ENCODE measurements at regions not wholly inside any gene's neighbourhood (a gene's known extent, or its start where the extent isn't known, plus 50 kb on each side); places are given as distances from the start of the nearest gene placed in this dataset.

GRCh38 chr2:81937944-81938343 lies 1633.4 kb upstream of the LRRTM1 start:
- ATAC-seq: no peak
- TF ChIP-seq, protein P1, sequence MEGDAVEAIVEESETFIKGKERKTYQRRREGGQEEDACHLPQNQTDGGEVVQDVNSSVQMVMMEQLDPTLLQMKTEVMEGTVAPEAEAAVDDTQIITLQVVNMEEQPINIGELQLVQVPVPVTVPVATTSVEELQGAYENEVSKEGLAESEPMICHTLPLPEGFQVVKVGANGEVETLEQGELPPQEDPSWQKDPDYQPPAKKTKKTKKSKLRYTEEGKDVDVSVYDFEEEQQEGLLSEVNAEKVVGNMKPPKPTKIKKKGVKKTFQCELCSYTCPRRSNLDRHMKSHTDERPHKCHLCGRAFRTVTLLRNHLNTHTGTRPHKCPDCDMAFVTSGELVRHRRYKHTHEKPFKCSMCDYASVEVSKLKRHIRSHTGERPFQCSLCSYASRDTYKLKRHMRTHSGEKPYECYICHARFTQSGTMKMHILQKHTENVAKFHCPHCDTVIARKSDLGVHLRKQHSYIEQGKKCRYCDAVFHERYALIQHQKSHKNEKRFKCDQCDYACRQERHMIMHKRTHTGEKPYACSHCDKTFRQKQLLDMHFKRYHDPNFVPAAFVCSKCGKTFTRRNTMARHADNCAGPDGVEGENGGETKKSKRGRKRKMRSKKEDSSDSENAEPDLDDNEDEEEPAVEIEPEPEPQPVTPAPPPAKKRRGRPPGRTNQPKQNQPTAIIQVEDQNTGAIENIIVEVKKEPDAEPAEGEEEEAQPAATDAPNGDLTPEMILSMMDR (IDR thresholded peaks at IDR 0.05): no peak
- TF ChIP-seq POLR2A (IDR thresholded peaks at IDR 0.05): no peak
- Histone ChIP-seq H3K27ac (no peak overlapping the region), H3K9me3 (peaks cover 0 to 5% (median 0%) of the 10 kb centered on the region in 12 donors), H3K36me3 (no peaks in the 10 kb centered on the region), H3K4me1 (no peaks in the 10 kb centered on the region), H3K4me3 (no peak overlapping the region), H3K27me3 (no peaks in the 10 kb centered on the region)
- intact Hi-C loops (cut with DNase I): no loop called here
- DNase-seq: no peak
- 73 to 87% (median 80%) methylated on average over 1 of the region's 1 CpG for WGBS, 4 donors

DNA sequence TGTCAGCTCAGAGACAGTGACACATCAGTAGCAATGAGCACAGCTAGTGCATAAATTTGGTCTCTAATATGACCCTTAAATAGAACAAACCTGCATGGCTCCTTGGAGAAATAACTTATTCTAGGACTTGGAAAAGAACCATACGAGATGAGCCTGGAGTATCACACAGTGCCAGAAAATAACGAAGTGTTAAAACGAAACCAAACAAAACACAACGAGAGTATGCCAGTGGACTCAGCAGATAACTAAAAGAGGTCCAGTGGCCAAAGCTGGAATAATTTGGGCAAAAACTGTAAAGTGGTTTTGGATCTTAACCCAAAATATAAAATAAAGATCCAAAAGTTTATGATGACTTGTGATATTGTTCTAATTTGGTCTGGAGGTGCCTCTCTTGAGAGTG lies 1599.0 kb upstream of the LRRTM1 start:
- Histone ChIP-seq H3K36me3 (no peaks in the 10 kb centered on the region), H3K27ac (no peak overlapping the region), H3K4me1 (no peaks in the 10 kb centered on the region), H3K9me3 (no peaks in the 10 kb centered on the region), H3K4me3 (no peak overlapping the region), H3K27me3 (no peaks in the 10 kb centered on the region)
- ATAC-seq: no peak
- DNase-seq: no peak
- intact Hi-C loops (cut with DNase I): no loop called here
- TF ChIP-seq POLR2A (IDR thresholded peaks at IDR 0.05): no peak
- TF ChIP-seq, protein P1 (IDR thresholded peaks at IDR 0.05): no peak
- 83 to 86% (median 85%) methylated on average over 4 of the region's 4 CpGs for WGBS, 4 donors

DNA sequence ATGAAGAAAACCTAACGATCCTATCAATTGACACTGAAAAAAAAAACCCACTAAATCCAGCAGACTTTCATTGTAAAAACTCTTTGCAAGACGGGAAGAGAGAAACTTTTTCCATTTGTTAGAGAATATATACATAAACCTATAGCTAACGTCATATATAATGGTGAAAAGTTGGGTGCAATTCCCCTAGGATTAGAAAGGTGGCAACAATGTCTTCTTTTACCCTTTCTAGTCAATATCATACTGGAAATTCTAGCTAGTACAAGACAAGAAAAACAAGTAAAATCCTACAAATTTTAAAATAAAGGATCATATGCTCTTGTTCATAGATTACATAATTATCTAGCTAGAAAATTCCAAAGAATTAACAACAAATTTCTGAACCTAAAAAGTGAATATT lies 1596.5 kb upstream of the LRRTM1 start:
- ATAC-seq: no peak
- H3K4me3 ChIP-seq: no peak overlapping the region

DNA sequence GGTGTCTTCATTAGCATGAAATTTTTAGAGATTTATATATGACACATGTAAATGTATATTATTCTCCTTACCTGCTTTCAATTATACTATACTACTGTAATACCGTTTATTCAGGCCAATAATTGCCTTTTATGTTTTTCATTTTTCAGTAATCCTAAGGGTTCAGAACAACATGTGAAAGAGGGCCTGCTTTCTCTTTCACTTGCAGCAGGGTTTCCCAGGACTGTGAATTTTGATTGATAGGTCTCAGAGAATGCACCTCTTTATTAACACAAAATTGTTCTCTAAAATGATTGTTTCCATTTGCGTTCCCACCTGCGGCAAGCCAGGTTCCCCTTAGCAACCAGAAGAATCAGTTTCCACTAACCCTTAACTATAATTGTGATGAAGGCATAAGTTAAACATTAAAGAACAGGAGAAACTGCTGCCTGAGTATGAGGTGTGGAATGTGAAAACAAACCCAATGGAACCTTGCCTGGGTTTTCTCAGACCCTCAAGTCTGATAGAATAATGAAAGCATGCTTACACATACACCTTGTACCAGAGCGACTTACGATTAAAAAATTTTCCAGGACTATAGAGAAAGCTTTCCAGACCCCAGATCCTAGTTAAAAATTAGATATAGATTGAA lies 1591.2 kb upstream of the LRRTM1 start:
- ATAC-seq: no peak
- 74 to 84% (median 76%) methylated on average over 5 of the region's 5 CpGs for WGBS, 4 donors

More for the DNA sequence above, 1596.5 kb upstream of the LRRTM1 start:
- Histone ChIP-seq H3K4me1 (no peaks in the 10 kb centered on the region), H3K27me3 (no peaks in the 10 kb centered on the region), H3K36me3 (no peaks in the 10 kb centered on the region), H3K27ac (no peak overlapping the region), H3K9me3 (no peaks in the 10 kb centered on the region)
- TF ChIP-seq, protein P1 (IDR thresholded peaks at IDR 0.05): no peak
- no peak for TF ChIP-seq POLR2A (IDR thresholded peaks at IDR 0.05)
- WGBS, 4 donors: 68 to 73% (median 70%) methylated on average over 3 of the region's 3 CpGs
- intact Hi-C loops (cut with DNase I): no loop called here
- DNase-seq: no peak

More for the DNA sequence above, 1591.2 kb upstream of the LRRTM1 start:
- Histone ChIP-seq H3K4me3 (no peak overlapping the region), H3K27ac (no peak overlapping the region), H3K36me3 (no peaks in the 10 kb centered on the region), H3K27me3 (no peaks in the 10 kb centered on the region), H3K9me3 (no peaks in the 10 kb centered on the region), H3K4me1 (no peaks in the 10 kb centered on the region)
- TF ChIP-seq, protein P1 (IDR thresholded peaks at IDR 0.05): no peak
- no peak for TF ChIP-seq POLR2A (IDR thresholded peaks at IDR 0.05)
- intact Hi-C loops (cut with DNase I): no loop called here
- DNase-seq: no peak

Measured in heart left ventricle (tissue), 16 donors.